GM19043 (cell line): ENCODE measurements at regions not wholly inside any gene's neighbourhood (a gene's known extent, or its start where the extent isn't known, plus 50 kb on each side); places are given as distances from the start of the nearest gene placed in this dataset.

Experiments
- ATAC-seq: cut with Tn5 transposase; IDR thresholded peaks from one replicate; pipeline ENCODE4 v1.9.1; 2021; ENCODE audit warnings: low read depth; ENCODE audit not compliant: unreplicated experiment

DNA sequence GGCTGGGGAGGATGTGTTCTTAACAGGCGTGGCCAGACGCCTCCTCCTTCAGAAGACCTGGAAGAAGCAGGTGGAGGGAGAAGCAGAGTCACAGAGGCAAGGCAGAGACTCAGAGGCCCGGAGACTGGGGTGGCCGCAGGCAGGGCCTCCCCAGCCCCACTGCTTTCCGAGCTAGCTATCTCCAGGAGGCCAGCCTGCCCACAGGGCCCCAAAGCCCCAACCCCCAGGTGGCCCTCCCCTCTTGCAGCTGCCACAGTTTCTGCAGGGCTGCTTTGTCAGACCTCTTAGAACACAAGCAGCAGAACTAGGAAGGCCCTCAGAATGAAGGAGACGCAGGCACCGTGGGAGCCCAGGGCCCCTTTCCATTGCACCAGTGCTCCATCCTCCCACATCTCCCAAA, 69.0 kb upstream of the MLN start:
- no peak for ATAC-seq

DNA sequence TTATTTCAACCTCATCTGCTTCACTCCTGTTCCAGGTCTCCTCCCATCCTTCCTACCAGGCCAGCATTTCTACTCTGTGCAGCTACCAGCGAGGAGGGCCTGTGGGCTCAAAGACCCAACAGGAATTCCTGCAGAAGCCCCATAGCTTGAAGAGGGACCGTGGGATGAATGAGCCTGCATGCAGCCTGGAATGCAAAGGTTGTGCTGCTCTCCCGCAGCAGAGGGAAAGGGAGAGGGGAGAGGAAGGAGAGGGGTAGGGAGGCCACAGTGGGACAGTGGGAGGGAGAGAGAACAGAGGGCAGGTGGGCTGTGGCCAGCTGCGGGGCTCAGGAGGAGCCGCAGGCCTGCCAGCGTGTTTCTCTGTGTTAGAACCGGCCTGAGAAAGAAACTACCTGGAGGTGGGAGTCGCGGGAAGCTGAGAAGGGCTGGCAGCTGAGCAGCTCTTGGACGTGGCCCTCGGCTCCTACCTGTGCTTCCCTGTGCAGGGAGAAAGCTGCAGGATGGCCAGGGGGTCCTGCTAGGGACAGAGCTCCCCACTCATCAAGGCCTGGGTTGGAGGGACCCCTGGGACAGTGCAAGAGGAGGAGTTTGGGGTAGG, 66.1 kb upstream of the MLN start:
- ATAC-seq = no peak

DNA sequence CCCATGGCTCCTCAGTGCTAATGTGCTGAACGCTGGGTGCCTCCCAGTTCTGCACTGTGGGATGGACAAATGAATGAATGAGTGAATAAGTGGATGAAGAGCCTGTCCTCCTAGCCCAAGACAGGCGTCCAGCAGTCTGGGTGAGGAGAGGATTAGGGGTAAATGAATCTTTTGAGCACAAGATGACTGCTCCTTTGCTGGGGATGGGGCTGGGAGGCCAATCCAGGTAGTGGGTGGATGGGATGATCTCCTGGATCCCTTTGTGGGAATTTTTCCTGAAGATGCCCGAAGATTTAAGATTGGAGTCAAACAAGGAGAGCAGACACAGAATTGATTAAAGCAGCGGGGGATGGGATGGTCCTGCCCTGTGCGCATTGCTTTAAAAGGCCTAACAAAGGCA, 65.3 kb upstream of the MLN start:
- ATAC-seq = no peak

DNA sequence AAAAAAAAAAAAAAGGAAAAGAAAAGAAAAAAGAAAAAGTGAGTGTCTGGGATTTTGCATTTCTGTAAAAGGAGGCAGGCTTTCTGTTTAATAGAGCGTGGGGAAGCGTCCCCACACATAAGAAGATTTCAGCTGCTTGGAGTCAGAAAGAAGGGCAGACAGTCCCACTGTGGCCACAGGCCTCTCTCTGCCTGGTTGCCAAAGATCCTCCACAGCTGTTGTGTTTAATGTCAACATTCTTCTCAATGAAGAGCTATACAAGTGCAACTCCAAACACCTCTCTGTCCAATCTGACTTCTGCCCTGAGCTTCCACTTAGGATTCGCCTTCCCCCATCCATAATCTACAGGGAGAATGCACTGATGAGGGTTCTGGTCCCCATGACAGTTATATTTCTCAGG, 64.3 kb upstream of the MLN start:
- no peak for ATAC-seq

DNA sequence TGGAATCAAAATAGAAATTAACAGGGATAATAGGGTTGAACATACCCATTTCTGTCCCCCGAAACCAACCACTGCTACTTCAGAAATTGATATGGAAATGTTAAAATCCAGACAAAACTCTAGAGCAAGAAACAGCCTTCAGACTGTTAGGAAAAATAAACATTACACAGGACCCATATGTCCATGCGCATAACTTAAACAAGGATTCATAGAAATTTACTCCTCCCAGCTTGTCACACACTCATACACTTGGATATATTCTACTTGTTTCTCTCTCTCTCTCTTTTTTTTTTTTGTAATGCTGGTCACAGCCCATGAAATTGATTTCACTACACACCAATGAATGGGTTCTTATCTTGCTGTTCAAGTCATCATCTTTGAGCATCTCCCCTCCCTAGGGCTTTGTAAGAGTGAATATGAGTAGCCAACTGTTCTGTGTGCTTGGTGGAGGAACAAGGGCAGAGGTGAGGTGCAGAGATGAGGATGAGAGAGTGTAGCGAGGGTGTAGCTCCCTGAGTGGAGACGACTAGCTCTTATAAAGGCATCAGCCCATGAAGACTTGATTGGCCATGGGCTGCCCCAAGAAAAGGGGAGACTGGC, 61.8 kb upstream of the MLN start:
- ATAC-seq = no peak

DNA sequence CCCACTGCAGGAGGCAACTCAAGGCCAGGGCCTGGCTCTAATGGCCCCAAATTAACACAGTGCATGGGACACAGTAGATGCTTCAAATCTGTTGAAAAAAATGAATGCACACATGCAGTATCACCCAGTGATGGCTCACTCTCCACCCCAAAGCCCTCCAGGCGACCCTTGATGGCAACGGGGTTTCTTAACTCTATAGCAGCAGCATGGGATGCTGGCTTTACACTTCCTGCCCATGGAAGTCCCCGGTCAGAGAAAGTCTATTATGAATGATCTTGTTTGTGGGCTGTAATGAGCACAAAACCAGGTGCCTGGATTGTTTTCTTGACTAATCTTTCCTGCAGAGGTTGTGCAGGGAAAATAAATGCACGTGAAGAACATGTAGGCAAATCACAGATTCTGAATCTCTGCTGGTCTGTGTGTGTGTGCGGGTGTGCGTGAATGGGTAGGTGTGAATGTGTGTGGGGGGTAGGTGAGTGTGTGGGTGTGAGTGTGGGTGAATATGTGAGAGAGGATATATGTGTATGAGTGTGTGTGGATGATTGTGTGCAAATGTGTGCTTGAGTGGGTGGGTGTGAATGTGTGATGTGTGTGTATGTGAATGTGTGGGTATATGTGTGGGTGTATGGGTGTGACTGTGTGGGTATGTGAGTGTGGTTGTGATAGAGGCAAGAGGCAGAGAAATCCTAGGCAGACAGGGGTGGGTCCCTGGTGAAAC, 60.1 kb upstream of the MLN start:
- ATAC-seq = no peak

DNA sequence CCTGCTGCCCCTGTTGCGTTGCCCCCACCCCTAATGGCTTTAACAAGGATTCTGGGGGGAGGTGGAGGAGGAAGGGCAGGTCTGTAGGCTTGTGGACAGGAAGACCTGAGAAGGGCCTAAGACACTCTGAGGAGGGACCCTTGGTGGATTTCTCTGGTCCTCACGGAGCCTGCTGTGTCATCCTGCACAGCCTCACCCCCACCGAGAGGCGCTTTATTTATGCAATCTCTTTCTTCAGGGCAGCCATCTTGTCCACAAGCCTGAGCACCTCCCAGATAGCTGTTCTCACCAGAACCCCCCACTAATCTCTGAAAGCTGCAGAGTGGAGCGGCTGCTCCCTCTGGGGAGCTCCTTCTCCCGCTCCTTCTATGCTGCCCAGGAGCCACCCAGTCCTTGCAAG, 59.3 kb upstream of the MLN start:
- no peak for ATAC-seq

DNA sequence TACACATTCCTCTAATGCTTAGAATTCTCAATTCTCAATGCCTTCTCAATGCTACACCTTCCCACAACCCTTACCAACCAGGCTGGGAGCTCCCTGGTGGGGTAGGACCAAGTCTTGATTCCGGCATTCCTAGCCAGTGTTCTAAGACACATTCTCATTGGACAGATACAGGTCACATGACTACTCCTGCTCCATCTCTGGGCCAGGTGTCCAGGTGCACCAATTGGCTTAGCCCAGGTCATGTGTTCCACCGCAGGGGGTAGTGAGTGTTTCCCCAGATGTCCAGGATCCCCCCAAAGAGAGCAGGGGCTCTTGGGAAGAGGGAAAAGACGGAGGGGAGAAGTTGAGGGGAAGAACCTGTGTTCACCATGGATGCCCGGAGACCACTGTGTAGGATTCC, 58.7 kb upstream of the MLN start:
- no peak for ATAC-seq

DNA sequence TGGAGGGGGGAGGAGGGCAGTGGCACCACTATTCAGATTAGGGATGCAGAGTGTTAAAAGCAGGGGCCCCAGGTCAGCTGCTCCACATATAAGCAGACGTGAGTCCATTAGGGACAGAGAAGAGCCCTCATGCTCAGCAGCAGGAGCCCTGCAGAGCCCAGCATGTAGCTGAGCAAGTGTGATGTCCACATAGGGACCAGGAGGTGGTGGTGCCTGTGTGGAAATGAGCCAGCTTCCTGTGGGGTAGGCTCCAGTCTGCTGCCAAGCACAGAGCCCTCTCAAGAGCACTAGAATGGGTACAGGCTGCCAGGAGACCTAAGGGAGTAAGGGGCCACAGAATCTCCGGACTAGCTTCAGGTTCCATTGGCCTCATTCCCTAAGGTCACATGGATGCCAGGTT, 57.9 kb upstream of the MLN start:
- no peak for ATAC-seq

DNA sequence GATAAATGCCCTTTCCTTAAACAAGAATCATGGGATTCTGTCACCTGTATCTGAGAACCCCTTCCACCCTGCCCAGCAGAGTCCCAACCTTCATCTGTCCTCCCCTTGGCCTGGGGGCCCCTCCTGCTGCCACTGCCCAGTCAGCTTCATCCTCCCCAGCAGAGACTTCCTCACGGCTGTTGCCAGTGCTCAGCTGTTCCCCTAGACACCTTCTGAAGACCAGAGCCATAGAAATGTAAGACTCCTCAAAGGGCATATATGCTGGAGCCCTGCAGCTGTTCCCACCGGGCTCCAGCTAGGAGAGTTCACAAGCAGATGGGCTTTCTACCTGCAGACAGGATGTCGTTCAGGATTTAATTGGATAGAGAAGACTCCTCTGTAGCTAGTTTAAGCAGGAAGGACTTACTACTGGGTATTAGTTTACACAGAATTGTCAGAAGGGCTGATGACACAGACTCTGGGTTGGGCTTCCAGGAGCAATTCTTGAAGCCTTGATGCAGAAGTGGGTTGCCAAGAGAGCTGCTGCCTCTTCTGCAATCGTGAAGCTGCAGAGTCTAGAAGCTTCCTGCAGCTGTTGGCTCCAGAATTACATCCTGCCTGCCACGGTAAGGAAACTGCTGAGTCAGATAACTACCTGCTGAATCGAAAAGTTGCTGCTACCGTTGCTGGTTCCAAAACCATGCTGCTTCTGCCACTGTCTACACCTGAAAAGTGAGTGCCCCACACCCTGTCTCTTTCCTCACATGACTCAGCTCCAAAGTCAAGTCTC, 57.1 kb upstream of the MLN start:
- no peak for ATAC-seq

DNA sequence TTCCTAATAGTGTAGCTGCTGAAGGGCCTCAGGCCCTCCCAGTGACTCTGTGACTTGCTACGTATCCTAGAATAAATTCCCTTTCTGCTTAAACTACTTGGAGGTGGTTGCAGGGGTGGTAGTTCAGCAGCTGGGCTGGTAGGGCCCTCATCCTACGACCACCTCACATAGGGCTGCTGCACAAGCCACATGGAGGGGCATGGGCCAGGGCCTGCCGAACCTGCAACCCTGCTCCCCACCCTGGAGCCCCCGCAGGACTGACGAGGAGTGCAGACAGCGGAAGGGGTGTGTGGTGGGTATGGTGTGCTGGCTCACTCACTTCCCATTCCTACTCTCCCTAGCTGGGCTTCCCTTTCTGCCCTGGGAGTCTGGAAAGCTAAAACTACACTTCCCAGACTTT, 56.2 kb upstream of the MLN start:
- no peak for ATAC-seq

DNA sequence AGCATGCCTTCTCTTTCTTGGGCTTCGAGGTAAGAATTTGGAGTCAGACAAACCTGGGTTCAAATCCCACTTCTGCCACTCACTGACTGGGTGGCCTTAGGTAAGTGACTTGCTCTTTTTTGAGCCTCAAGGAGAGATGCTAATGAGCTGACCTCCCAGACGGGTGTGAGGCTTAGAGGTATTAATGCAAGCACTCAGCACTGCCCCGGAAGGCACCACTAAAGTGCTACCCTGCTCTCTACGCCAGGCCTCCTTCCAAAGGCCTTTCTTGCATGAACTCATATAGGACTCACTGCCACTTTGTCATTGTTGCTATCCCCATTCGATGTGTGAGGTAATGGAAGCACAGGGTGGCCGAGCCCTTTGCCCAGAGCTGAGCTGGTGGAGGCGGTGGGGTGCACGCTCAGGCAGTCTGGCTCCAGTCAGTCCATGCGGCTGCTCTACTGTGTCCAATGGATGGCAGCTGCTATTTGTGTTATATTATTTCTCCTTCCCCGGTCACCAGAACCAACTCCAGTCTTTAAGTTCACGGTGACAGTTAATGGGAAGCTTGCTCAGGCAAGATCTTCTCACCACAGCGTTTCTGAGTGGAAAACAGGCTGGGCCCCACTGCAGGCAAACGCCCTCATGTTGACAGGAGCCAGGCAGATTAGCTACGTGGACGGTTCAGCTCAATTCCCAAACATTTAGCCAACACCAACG, 55.2 kb upstream of the MLN start:
- ATAC-seq = no peak

DNA sequence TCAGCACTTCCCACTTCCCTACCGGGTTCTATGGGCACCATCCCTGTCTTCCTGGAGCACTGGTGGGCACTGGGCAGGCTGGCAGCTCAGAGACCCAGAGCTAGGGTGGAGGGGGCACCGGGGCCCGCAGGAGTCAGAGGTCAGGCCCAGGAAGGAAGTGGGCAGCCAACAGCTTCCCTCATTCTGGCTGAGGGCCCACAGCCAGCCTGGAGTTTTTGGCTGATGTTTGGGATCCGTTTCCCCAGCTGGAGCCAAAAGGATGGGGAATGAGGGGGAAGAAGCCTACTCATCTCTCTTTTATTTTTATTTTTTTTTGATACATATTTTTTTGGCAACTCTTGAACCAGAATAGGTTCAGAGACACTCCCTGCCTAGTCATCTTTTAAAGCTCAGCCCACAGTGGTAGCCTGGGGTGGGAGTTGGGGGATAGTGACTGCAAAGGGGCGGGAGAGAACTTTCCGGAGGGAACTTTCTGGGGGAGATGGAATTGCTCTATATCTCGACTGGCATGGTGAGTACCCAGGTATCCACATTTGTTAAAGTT, 54.2 kb upstream of the MLN start:
- ATAC-seq = no peak

DNA sequence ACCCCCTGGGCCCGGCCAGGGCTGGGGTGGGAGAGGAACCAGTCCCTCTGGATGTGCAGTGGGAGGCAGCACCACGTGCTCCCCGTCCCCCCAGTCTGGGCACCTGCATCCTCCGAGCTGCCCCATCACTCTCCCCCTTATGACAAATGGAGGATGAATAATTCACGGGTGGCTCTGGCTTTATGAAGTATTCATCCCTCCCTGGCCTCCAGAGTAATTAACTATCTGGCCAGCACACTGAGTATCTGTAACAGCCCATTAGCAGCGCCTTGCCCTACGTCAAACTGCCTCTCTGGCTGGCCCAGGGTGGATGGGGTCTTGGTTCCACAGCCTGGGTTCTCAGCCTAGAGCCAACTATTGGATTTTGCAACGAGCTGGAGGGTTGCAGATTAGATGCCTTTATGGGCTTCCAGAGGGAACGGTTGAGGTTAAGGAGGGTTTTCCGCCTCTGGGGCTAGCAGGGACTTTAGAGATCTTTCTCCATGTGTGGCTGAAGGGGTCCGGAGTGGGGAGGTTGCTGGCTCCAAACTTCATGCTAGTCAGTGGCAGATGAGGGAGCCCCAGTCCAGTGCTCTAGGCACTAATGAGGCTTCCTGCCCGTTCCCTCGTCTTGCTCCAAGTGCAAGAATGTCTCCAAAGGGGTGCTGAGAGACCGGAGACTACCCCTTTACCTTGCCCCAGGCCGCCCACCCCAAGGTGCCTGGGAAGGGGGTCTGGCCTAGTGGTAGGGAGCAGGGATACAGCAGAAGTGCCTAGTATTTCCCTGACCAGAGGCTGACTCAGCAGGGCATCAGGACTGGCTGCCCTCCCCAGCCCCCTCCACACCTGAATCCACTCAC, 53.5 kb upstream of the MLN start:
- no peak for ATAC-seq

DNA sequence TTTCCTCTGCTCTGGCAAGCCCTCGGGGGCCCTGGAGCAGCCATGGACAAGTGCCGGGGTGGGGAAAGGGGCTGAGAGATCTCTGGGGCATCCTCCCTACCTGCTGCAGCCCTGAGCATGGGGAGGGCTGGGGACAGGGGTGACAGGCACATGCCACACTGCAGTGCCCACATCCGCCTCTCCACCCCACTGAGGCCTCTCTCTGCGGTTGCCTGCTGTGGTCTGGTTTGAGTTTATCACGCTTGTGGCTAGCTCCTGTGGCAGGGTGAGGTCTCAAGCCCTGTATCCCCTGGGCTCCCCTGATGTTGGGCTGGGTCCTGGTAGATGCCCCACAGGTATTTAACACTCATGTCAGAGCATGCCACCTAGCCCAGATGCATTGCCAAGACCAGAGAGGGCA, 52.9 kb upstream of the MLN start:
- ATAC-seq = no peak

DNA sequence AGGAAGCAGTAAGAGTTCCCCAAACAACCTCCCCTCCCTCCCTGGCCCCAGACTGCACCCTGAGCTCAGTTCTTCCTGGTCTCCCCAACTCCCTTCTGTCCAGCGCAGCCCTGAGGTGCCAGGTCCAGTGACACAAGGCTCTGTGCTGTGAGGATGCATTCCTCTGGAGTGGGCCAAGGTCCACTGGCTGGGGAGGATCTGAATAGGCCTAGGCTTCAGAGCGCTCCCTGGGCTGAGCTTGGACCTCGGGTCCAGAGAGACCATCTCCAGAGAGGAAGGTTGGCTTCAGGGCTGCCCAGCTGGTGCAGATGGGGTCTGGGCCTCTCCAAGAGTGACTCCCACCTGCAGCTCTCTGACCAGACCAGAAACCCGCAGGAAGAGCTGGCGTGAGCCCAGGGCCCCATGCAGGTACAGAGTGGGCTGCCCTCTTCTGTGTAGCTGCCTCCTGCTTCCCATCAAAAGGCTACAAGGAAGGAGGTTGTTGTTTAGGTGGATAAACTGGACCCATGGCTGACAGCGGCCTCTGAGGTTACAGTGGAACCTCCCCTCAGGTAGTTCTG, 52.3 kb upstream of the MLN start:
- no peak for ATAC-seq

DNA sequence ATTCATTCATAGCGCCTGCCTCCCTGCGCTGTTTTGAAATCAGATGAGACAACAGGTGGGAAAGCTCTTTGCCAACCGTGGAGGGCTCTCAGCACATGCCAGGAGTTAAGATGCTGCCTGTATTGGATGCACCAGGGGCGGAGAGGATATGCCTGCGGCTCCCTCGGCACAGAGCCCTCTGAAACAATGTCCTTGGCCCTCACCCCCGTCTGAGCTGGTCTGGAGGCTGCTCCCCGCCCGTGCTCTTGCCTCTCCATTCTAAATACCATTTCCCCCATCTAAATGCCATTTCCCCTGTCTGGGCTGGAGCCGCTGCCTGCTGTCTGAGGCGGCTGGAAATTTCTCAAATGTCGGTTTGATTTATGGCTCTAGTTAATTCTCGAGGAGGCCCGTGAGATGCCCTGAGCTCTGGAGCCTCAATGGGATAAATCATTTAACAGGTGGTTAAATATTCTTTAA, 50.8 kb upstream of the MLN start:
- no peak for ATAC-seq

DNA sequence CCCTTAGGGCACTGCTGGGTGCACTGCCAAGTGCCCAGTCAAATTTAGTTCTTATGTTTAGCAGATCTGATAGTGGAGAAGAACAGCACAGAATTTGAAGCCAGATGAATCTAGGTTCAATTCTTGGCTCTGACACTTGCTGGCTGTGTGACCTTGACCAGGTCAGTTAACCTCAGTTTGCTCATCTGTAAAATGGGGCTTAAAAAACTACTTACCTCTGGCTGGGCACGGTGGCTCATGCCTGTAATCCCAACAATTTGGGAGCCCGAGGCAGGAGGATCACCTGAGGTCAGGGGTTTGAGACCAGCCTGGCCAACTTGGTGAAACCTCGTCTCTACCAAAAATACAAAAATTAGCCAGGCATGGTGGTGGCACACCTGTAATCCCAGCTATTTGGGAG, 49.9 kb upstream of the MLN start:
- ATAC-seq = no peak
